Stimulated activated naive CD4-positive, alpha-beta T cell treated with Interleukin-2 at 50 U/mL for 16 hours (primary cell): ENCODE measurements at regions not wholly inside any gene's neighbourhood (a gene's known extent, or its start where the extent isn't known, plus 50 kb on each side); places are given as distances from the start of the nearest gene placed in this dataset.

Experiments used
- DNase-seq: peaks from one replicate; lab custom pipeline; 2025; lab: John Stamatoyannopoulos, UW

DNA sequence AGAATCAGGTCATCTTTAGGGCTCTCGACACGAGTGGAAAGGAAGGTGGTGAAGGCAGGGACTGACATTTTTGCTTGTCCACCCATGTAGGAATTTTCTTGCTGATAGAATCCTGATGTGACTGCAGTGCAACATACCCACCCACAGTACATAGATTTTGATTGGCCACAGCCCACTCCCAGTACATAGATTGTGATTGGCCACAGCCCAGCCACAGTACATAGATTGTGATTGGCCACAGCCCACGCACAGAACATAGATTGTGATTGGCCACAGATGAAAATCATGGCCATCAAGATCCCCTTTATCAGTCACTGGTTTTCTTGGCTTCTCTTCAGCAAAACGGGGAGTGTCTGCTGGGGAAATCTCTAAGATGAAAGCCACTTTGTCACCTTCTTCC lies 1041.5 kb downstream of the AACS start:
- DNase-seq: no peak

DNA sequence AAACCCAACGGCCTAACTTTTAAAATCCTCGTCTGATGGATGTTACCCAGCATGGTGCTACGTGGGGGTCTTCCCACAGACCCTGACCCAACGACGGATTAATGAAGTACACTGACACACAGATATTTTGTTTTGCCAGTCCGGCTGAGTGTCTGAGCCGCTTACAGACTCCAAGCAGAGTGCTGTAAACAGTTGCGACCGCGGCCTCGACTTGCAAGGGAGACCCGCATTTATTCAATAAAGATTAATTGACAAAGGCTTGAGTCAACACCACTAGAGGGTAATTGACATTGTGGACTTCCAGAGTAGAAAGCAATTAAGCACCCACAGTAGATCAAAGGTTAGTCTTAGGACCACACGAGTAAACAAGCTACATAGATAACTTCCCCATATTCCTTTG lies 1042.4 kb downstream of the AACS start:
- DNase-seq: no peak

DNA sequence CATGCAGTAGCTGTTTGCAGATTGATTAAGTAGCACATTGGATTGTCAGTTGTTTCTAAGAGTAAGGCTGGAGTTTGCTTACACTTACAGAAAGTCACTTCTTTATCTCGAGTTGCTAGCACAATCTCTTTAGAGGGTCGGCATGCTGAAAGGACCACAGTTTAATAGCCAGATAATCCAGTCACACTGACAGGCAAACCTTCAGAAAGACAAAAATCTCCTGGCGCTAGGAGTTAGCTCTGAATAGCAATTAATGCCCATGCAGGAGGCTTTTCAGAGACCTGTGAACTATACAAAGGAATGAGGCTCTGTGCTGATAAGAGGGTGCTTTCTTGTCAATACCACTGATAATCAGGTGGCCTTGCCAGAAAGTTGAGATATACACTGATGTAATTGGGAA lies 1043.0 kb downstream of the AACS start:
- no peak for DNase-seq

DNA sequence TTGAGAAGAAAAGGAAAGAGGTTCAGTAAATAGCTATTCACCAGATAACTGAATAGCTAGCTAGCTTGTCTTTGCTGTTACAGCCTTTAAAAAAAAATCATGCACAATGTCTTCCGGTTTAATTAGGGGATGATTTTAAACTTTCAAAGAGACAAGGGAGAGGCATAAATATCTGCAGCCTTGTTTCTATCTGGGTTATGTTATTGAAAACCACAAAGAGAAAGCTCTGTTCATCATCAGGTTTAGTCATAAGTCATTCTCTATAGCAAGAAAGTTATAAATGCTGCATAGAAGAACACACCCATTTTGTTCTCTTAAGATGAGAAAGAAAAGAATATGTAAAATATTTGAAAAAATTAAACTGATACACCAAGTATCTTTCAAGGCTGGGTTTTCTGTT lies 1046.9 kb downstream of the AACS start:
- DNase-seq: no peak

DNA sequence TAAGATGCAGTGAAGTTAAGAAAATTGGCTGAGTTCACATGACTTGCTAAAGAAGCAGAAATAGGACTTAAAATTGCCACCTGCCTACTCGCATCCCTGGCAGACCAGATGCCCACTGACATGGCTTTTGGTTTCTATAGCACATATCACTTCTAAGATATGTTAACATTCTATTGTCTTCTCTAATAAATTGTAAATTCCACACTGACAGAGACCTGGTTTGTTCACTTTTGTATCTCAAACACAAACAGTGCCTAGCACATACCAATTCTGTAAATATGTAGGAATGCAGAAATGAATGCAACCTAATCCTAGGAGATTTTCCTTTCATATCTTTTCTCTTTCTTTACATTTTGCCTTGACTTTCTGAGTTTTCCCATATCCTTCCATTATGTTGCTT lies 1047.6 kb downstream of the AACS start:
- no peak for DNase-seq

DNA sequence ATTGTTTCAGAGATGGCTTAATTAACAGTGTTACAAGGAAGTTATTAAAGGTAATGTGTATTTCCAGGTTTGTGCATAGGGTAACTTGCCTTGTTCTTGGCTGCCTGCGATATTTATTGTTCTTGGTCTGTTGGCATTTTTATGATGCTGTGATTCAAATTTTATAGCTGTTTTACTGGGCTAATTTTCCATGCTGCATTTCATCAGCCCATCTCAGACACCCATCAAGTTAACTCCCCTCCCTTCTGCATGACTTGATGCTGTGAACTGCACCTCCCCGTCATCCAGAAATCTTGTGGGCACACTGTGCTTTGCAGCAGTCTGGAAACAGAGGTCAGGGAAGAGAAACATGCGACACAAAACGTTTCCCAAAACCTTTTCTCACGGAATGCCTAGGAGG lies 1049.2 kb downstream of the AACS start:
- DNase-seq: no peak

DNA sequence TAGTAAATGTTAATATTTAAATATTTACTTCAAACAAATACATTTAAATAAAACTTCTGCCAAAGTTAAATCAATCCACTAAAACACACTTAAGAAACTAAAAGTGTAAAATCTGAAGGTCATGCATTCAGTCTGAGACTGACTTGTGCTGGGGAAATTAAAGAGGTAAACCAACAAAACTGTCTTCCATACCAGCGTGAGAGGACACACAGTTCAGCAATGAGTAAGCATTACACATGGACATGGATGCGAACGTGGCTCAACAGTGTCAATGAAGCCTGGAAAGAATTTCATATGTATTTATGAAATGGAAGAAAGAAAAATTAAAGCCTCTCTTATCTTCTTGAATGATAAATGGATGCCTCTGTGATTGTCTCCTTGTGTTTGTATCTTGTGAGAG lies 1052.3 kb downstream of the AACS start:
- no peak for DNase-seq

DNA sequence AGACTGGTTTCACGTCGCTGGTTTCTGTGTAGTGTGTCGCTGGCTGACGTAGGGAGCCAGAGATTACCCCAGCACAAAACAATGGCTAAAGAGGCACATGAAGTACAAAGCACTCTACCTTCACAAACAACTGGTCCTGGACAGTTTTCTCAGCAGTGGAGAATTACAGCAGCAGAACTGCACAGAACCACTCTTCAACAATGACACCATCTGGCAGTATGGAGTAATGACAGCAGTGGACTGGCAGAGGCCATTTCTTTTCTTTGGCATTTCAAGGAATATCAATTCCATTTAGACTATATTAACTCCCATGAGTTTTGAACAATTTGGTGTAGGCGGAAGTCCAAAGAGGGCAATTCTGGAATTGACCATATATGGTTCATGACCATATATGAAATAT lies 1074.1 kb downstream of the AACS start:
- no peak for DNase-seq

DNA sequence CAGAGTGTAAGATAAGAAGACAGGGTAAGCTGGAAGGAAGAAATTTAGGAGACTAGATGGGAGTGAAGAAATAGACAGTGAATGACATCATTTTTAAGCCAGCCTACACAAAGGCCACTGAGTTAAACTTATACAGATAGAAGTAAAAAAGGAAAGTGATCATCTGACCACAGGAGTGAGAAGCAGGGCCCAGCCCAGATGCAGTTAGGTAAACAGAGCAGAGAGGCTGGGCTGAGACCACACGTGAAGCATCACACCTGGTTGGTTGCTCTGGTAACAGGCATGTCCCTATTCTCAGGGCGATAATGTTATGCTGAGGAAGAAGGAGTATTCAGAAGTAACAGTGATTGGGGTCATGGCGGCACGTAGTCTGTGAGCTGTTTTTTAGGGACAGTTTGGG lies 1079.4 kb downstream of the AACS start:
- no peak for DNase-seq

DNA sequence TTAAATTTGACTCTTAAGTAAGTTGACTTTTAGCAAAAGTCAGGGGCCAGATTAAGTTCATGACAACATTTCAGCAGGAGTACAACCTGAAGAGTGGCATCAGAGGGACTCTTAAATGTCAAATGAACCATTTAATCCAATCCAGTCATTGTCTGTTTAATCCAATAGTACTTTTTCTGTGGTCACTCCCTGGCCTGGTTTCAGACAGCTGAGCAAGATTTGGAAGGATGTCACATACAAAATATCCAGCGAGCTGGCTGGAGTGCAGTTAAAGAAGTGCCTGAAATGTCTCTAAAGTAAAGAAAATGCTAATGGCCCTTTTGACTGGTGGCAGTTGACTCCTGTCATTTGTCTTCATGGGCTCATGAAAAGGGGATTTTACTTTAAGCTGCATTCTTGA lies 1082.1 kb downstream of the AACS start:
- DNase-seq: no peak

DNA sequence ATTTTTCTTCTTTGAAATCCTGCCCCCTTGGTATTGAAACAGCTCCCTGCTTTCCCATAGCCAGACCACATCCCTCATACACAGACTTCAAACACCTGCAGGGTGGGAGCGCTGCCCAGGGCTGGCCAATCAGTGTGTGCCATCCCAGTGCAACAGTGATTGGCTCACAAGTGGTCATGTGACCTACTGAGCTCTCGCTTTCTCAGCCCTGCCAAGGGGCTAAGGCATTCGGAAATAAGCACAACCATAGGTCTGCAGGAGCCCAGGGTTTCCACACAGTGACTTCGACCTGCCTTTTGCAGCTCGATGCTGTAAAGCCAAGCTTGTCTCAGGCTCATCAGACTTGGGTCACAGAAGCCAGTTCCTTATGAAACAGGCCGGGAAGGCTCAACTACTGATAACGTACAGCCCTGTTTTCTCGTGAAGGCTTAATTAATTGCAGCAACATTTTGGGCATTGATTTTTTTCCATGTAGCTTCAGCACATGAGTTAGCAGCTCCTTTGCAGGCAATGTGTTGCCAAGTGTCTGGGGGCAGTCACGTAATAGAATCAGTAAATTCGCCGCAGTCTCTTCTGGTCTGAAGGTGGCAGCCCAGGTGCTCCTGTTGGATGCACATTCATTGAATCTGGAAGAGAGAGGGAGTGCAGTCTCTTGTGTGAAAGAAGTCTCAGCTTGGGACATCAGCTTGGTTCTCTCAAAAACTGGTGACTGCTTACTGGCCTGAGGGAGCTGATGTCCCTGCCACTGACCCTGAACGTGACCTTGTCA lies 1091.8 kb downstream of the AACS start:
- no peak for DNase-seq

DNA sequence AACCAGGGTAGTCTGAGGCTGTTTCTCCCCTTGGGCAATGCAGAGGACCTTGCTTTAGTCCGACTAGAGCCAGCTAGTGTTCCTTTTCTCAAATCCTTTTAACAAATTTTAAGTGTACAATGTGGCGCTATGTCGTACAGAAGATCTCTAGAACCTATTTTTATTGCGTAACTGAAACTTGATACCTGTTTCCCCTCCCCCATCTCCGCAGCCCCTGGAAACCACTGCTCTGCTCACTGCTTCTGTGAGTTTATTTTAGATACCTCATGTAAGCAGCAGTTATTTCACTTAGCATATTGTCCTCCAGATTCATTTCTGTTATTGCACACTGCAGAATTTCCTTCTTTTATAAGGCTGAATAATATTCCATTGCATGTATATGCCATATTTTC lies 1092.3 kb downstream of the AACS start:
- DNase-seq: no peak

DNA sequence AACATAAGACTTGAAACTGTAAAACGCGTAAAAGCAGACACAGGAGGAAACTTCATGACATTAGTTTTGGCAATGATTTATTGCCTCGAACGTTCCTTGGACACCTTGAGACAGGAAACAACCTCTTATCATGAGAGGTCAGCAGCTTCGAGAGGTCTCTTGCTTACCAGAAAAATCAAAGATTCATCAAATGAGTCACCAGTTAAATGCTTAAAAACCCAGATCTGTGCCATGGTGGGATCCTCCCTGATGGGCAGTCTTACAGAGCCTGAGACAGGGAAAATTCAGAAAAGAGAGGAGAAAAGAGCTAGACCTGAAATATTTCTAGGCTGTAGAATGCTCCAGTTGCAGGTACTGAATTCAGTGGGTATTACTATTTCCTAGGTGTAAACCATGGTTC lies 1093.9 kb downstream of the AACS start:
- no peak for DNase-seq

DNA sequence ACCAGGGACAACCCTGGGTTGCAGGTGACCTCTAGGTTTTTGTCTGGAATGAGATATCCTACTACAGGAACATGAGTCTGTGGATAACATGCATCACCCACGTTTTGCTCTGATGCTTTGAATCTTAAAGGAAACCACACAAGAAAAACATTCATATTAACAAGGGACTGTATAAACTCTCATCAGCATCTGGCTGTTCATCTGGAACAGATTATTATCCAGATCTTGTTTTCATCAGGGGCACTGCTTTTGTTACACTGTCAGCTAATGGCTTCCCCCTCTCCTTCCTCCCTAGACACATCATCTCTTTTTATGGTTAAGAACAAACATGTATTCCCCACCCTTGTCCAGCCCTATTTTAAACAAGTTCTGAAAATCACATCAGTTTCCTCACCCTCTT lies 1095.7 kb downstream of the AACS start:
- DNase-seq: no peak

DNA sequence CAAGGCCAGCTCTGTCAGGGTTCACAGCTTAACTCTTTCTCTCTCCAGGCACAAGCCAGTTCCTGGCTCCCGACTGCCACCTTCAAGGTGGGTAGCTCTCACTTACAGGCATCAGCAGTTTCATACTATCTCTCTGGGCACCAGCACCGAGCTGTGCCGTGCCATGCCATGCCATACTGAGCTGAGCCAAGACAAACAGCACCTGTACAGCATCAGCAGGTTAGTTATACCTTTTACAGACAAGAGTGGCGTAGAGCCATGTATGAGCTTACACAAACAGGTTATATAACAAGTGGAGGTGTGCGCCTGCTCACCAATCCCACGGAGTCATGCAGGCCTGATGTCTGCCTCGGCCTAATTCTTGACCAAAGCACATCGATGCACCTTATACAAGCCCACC lies 1098.7 kb downstream of the AACS start:
- no peak for DNase-seq

DNA sequence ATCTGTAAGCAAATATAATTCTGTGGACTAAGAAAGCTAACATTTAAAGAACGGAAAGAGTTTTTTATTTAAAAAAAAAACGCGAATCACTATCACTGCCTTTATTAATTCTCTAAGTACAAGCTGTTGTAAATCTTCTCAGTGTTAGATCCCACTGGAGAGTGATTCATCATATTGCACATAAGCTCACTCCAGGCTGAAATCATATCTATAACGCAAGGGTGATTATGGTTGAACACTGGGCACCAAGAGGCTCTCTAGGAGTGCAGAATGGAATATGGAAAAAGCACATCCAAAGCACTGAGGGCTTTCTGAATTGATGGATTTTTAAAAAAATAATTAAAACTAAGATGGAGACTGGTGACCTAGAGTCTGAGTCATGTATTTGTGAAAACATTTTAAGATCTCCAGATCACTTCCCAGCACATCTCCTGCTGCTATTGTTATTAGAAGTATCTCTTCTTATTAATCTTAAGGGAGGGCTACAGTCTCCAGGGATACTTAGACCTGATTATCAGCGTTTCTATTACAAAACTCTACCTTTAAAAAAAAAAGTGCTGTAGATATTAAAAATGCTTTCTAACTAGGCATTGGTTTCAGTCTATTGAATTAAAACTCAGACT lies 1106.8 kb downstream of the AACS start:
- DNase-seq: no peak

DNA sequence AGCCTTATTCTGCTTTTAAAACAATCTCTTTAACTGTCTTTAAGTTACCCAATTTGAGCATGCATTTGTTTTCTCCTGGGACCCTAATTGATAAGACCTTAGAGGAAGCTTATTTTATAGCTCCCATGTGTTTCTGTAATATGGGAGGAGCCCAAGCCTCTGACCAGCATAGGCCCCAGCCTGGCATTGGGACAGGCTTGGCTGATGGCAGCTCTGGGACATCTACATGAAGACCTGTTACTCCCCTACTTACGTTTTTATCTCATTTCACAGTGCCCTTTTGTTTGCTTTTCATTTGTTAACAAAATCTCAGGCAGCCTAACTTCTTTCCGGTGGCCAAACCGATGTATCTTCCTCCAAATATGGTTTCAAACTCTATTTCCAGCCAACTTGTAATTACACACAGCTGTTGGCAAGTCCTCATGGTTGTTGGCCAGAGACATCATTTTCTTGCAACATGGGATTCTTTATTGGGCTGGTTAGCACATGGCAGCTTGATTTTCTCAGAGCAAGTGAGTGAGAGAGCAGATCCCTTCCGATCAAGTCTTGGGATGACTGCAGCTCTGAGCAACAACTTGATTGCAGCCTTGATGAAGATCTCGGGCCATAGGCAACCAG lies 1117.5 kb downstream of the AACS start:
- no peak for DNase-seq

DNA sequence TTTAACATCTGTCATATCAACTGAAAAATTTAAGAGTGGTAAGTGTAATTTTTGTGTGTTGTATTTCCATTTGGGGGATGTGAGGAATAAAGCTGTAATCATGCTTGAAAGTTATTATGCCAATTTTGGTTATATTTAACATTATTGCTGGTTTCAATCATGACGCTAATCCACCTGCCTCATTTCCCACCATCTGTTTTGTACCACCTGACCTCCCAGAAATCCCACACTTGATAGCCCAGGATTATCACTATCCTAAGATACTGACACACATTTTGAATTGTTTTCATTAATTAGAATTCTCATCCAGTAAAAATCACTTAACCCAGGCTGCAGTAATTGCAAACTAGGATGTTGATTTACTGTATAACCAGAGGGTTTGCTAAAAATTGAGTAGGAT lies 1119.8 kb downstream of the AACS start:
- no peak for DNase-seq

DNA sequence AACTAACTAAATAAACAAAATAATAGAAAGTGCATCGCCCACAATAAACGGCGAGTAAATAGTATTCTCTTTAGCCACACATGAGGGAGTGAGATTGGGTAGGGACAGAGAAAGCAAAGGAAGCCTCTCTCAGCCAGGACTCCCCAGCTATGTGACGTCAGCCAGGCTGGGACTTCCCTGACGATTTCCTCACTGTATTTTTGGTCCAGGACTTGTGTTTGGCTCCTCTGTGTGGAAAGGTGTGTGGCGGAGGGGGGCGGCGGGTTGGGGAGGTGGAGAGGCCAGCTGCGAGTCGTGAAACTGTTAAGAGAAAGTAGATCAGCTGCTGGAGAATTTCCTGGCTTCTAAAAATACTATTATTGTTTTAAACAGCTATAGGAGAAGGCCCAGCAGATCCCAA lies 1124.6 kb downstream of the AACS start:
- DNase-seq: no peak

DNA sequence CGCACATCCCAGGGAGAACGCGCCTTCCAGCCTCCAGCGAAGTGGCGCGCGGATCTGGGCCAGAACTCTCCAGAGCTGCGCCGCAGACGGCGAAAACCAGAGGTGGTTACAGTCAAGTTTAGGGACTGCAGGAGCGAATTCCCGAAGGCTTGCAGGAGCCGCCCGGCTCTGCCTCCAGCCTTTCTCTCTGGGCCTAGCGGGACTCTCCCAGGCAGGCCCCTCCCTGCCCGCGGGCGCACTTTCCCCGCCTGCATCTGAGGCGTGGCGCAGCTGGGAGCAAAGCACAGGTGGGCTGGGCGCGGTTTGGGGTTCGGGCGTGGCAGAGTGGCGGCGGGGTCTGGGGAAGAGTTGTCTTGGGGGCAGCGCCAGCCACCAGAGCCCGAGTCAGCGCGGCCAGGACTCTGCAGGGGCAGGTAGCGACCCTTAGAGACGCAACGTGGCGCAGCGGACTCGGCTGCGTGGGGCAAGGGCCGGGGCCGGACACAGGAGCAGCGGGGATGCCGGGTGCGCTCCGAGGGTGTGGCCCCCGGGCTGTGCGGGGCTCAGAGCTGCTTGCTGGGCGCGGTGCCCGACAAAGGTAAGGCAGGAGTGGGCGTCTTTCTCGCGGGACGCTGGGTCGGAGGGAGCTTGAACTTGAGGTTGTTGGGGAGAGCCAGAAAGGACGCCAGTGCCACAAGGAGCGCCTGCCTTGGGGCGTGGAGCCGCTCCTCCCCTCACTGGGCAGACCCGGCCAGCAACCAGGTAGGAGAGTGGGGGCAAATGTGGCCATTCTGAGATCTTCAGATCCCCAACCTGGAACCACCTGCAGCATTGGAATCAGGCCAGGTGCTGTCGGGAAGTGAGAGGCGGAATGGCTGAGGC lies 1126.0 kb downstream of the AACS start:
- no peak for DNase-seq

DNA sequence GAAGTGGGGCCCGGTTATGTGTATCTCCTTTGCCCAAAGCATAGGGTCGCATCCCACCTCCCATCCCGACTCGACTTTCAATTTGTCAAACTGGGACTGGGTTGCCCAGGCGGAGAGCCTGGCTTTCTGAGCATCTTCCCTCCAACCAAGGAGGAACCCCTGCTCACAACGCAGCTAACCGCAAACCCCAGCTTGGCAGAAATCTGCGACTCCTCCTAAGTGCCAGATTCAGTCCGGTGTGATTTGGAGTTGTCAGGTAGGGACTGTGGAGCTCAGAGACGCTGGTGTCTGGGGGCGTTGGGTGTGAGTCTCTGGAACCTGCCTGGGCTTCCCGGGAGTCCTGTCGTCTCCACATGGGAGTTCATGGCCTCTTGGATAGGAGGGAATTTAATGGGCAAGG lies 1126.7 kb downstream of the AACS start:
- no peak for DNase-seq

DNA sequence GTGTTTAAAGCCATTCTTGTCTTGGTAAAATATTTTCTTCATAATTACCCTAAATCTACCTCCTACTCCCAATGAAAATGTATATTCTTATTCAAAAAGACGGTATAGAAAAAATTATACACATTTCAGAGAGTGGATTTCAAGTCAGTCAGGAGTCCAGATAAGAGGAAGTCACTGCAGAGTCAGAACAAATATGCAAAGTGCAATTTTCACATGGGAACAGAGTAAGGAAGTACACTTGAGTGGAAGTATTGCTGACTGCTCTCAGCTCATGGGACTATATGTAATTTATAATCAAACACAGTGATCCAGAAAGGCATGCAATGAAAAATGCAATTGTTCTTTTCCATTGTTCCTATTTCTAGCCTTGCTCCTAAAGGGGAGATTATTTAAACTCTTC lies 1128.0 kb downstream of the AACS start:
- no peak for DNase-seq

DNA sequence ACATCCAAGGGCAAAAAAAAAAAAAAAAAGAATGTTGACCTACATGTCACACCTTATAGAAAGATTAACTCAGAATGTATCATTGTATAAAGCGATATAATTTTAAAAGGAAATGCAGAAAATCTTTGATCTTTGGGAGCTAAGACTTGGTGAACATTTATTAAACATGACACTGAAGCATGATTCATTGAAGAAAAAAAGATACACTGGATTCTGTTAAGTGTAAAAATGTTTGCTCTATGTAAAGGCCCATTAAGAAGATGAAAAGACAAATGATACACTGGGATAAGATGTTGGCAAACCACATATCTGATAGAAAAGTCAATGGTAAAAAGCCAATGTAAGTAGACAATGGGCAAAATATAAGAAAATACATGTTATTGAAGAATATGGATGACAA lies 1131.0 kb downstream of the AACS start:
- no peak for DNase-seq
